H9 (cell line): ENCODE measurements at regions not wholly inside any gene's neighbourhood (a gene's known extent, or its start where the extent isn't known, plus 50 kb on each side); places are given as distances from the start of the nearest gene placed in this dataset.

Experiments used
- DNase-seq: peaks from one replicate; pipeline ENCODE4 v3.0.0-alpha.2; 2017
- H2AFZ ChIP-seq: one replicate; pipeline ENCODE4 v1.6.1; 2013; ENCODE audit warnings: mild to moderate bottlenecking, low read length, control low read depth, moderate library complexity
- H2AK5ac ChIP-seq: 2 replicates; pipeline ENCODE4 v1.6.1; 2013; ENCODE audit warnings: low read length, control low read depth, mixed read lengths; ENCODE audit not compliant: insufficient read length
- H2BK120ac ChIP-seq: one replicate; pipeline ENCODE4 v1.6.1; 2013; ENCODE audit warnings: low read depth, mild to moderate bottlenecking, low read length, control low read depth, inconsistent platforms; ENCODE audit not compliant: poor library complexity, severe bottlenecking
- H2BK12ac ChIP-seq: 2 replicates; pipeline ENCODE4 v1.6.1; 2013; ENCODE audit warnings: low read length, control low read depth, mixed read lengths, low read depth; ENCODE audit not compliant: insufficient read length
- H2BK15ac ChIP-seq: 2 replicates; pipeline ENCODE4 v1.6.1; 2013; ENCODE audit warnings: low read depth, low read length, control low read depth
- H2BK20ac ChIP-seq: one replicate; pipeline ENCODE4 v1.6.1; 2013; ENCODE audit warnings: low read depth, mild to moderate bottlenecking, low read length, control low read depth, inconsistent platforms; ENCODE audit not compliant: poor library complexity, severe bottlenecking
- H2BK5ac ChIP-seq: 2 replicates; pipeline ENCODE4 v1.6.1; 2013; ENCODE audit warnings: low read length, control low read depth, mixed read lengths; ENCODE audit not compliant: insufficient read length
- H3K14ac ChIP-seq: 2 replicates; pipeline ENCODE4 v1.6.1; 2013; ENCODE audit warnings: low read length, control low read depth; ENCODE audit not compliant: insufficient read depth
- H3K18ac ChIP-seq: 2 replicates; pipeline ENCODE4 v1.6.1; 2013; ENCODE audit warnings: low read depth, mild to moderate bottlenecking, mixed read lengths, low read length, control low read depth; ENCODE audit not compliant: insufficient read length
- H3K23ac ChIP-seq: 2 replicates; pipeline ENCODE4 v1.6.1; 2013; ENCODE audit warnings: low read length, control low read depth, mixed read lengths, low read depth; ENCODE audit not compliant: insufficient read length
- H3K23me2 ChIP-seq: 2 replicates; pipeline ENCODE4 v1.6.1; 2013; ENCODE audit warnings: low read depth, mild to moderate bottlenecking, mixed read lengths, low read length, control low read depth; ENCODE audit not compliant: insufficient read length, poor library complexity, severe bottlenecking
- H3K27ac ChIP-seq: 2 replicates; pipeline ENCODE4 v1.5.1; 2013; ENCODE audit warnings: low read length, control low read depth, mixed read lengths, low read depth; ENCODE audit not compliant: insufficient read length
- H3K27me3 ChIP-seq: 2 replicates; pipeline ENCODE4 v1.6.1; 2013; ENCODE audit warnings: low read length, control low read depth, inconsistent platforms; ENCODE audit not compliant: insufficient read depth
- H3K4ac ChIP-seq: 2 replicates; pipeline ENCODE4 v1.6.1; 2013; ENCODE audit warnings: low read depth, mild to moderate bottlenecking, control low read depth, inconsistent platforms, low read length, moderate library complexity
- H3K4me1 ChIP-seq: 2 replicates; pipeline ENCODE4 v1.6.1; 2013; ENCODE audit warnings: low read length, control low read depth, inconsistent platforms; ENCODE audit not compliant: insufficient read depth
- H3K4me2 ChIP-seq: 2 replicates; pipeline ENCODE4 v1.6.1; 2013; ENCODE audit warnings: low read length, control low read depth, mixed read lengths; ENCODE audit not compliant: insufficient read length, insufficient read depth
- H3K56ac ChIP-seq: 2 replicates; pipeline ENCODE4 v1.6.1; 2013; ENCODE audit warnings: low read depth, mild to moderate bottlenecking, mixed read lengths, low read length, control low read depth; ENCODE audit not compliant: insufficient read length
- H3K79me1 ChIP-seq: 2 replicates; pipeline ENCODE4 v1.6.1; 2013; ENCODE audit warnings: low read depth, mild to moderate bottlenecking, moderate library complexity, low read length, control low read depth, inconsistent platforms; ENCODE audit not compliant: insufficient read depth, poor library complexity, severe bottlenecking
- H3K79me2 ChIP-seq: 2 replicates; pipeline ENCODE4 v1.6.1; 2013; ENCODE audit warnings: low read length, control low read depth, inconsistent platforms; ENCODE audit not compliant: insufficient read depth
- H3K9ac ChIP-seq: 2 replicates; pipeline ENCODE4 v1.6.1; 2013; ENCODE audit warnings: low read length, control low read depth, mixed read lengths; ENCODE audit not compliant: insufficient read length; ENCODE audit errors: extremely low read depth
- H3K9me3 ChIP-seq: one replicate; pipeline ENCODE4 v1.6.1; 2013; ENCODE audit warnings: low read depth, low read length, inconsistent platforms; ENCODE audit not compliant: control insufficient read depth
- H3T11ph ChIP-seq: one replicate; pipeline ENCODE4 v1.6.1; 2013; ENCODE audit warnings: mild to moderate bottlenecking, low read length, control low read depth, inconsistent platforms
- H4K20me1 ChIP-seq: one replicate; pipeline ENCODE4 v1.6.1; 2013; ENCODE audit not compliant: control insufficient read depth, insufficient read length, insufficient read depth
- H4K5ac ChIP-seq: 2 replicates; pipeline ENCODE4 v1.6.1; 2013; ENCODE audit warnings: low read depth, mild to moderate bottlenecking, mixed read lengths, low read length, control low read depth; ENCODE audit not compliant: insufficient read length
- H4K8ac ChIP-seq: replicated peaks from 2 replicates; pipeline ENCODE4 v1.6.1; 2013; ENCODE audit warnings: low read length, control low read depth, mixed read lengths, low read depth; ENCODE audit not compliant: insufficient read length
- H4K91ac ChIP-seq: 2 replicates; pipeline ENCODE4 v1.6.1; 2013; ENCODE audit warnings: low read depth, mild to moderate bottlenecking, moderate library complexity, mixed read lengths, low read length, control low read depth; ENCODE audit not compliant: insufficient read length
- H3K27ac Mint-ChIP-seq, 3 experiments: 2 replicates in 2 of 3; 3 replicates in 1 of 3; pipeline ENCODE4 v1.8.0; 2020 to 2021; ENCODE audit warnings: mixed read lengths in 3 of 3, mild to moderate bottlenecking in 1 of 3, moderate library complexity in 1 of 3
- H3K27me3 Mint-ChIP-seq: 2 replicates; pipeline ENCODE4 v1.8.0; 2021; ENCODE audit warnings: low read depth, mild to moderate bottlenecking, moderate library complexity, mixed read lengths
- H3K36me3 Mint-ChIP-seq, 3 experiments: 2 replicates in 2 of 3; 3 replicates in 1 of 3; pipeline ENCODE4 v1.8.0; 2020 to 2021; ENCODE audit warnings: low read depth in 3 of 3, mixed read lengths in 3 of 3; ENCODE audit not compliant: insufficient read depth in 1 of 3
- H3K4me1 Mint-ChIP-seq, 2 experiments: 2 replicates each; pipeline ENCODE4 v1.8.0; 2020; ENCODE audit warnings: mixed read lengths in 2 of 2
- H3K4me3 Mint-ChIP-seq, 2 experiments: 2 replicates in 1 of 2; 3 replicates in 1 of 2; pipeline ENCODE4 v1.8.0; 2020 to 2021; ENCODE audit warnings: mild to moderate bottlenecking in 2 of 2, mixed read lengths in 2 of 2, moderate library complexity in 1 of 2
- H3K9me3 Mint-ChIP-seq, 2 experiments: 2 replicates in 1 of 2; 3 replicates in 1 of 2; pipeline ENCODE4 v1.8.0; 2020; ENCODE audit warnings: mild to moderate bottlenecking in 2 of 2, mixed read lengths in 2 of 2, moderate library complexity in 1 of 2
- WGBS: extraction: QIAGEN DNeasy Blood & Tissue Kit; methylation state at CpG from one replicate; pipeline ENCODE4 v1.1.7; 2013; ENCODE audit warnings: missing lambda C conversion rate, low lambda C conversion rate, mixed read lengths; ENCODE audit not compliant: insufficient read length; ENCODE audit errors: extremely low coverage; 5-methylcytosine and 5-hydroxymethylcytosine counted together
- TF ChIP-seq, protein P1 (sequence below): fragments of 200-600 bp; sonication (generic); conservative IDR thresholded peaks from 3 replicates; pipeline ENCODE4 v1.8.0; 2021; ENCODE audit warnings: antibody characterized with exemption, mild to moderate bottlenecking

DNA sequence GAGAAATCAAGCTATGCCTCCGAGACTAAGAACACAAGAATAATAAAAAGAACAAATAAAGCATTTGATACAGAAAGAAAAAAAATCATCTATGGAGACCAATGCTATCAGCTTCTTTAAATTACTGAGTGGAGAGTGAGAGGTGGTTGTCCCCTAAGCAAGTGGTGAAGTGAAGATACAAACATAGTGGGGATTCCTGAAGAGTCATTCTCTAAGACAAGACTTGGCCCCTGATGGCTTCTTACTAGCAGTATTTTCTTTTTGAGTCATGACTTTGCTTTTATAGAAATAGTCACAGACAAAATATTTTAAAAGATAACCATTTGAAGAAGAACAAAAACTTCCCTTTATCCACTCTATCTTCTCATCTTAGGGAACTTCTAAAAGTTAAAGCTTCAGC is 261.4 kb upstream of the PRDM1 start:
- no peak overlapping the region for H4K8ac ChIP-seq
- H3K4ac ChIP-seq, result no peak overlapping the region
- no peak overlapping the region for H3T11ph ChIP-seq
- H3K14ac ChIP-seq, result no peak overlapping the region
- Mint-ChIP-seq H3K4me1 (no peaks in the 10 kb centered on the region), H3K9me3 (peaks cover 11 to 27% of the 10 kb centered on the region in 2 experiments; a peak in 3 of 5 replicates), H3K27me3 (no peaks in the 10 kb centered on the region), H3K4me3 (no peak overlapping the region), H3K36me3 (peaks cover 0 to 3% (median 2%) of the 10 kb centered on the region in 3 experiments; a peak in 1 of 7 replicates), H3K27ac (no peak overlapping the region)
- no CpG with 5 or more reads among the region's 1 CpG for WGBS
- H2BK12ac ChIP-seq, result no peak overlapping the region
- no peak overlapping the region for H3K18ac ChIP-seq
- H3K79me2 ChIP-seq, result no peaks in the 10 kb centered on the region
- no peaks in the 10 kb centered on the region for H3K23me2 ChIP-seq
- H3K23ac ChIP-seq, result no peak overlapping the region
- H2BK120ac ChIP-seq, result no peak overlapping the region
- no peak overlapping the region for H3K56ac ChIP-seq
- no peak overlapping the region for H4K5ac ChIP-seq
- H3K9me3 ChIP-seq, result no peaks in the 10 kb centered on the region
- DNase-seq, result no peak
- H3K79me1 ChIP-seq, result no peaks in the 10 kb centered on the region
- H3K4me1 ChIP-seq, result no peaks in the 10 kb centered on the region
- no peak overlapping the region for H4K91ac ChIP-seq
- no peak overlapping the region for H2AFZ ChIP-seq
- no peak overlapping the region for H2AK5ac ChIP-seq
- TF ChIP-seq, protein P1, sequence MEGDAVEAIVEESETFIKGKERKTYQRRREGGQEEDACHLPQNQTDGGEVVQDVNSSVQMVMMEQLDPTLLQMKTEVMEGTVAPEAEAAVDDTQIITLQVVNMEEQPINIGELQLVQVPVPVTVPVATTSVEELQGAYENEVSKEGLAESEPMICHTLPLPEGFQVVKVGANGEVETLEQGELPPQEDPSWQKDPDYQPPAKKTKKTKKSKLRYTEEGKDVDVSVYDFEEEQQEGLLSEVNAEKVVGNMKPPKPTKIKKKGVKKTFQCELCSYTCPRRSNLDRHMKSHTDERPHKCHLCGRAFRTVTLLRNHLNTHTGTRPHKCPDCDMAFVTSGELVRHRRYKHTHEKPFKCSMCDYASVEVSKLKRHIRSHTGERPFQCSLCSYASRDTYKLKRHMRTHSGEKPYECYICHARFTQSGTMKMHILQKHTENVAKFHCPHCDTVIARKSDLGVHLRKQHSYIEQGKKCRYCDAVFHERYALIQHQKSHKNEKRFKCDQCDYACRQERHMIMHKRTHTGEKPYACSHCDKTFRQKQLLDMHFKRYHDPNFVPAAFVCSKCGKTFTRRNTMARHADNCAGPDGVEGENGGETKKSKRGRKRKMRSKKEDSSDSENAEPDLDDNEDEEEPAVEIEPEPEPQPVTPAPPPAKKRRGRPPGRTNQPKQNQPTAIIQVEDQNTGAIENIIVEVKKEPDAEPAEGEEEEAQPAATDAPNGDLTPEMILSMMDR, result no peak
- H3K27ac ChIP-seq, result no peak overlapping the region
- no peak overlapping the region for H3K9ac ChIP-seq
- H2BK15ac ChIP-seq, result no peak overlapping the region
- no peaks in the 10 kb centered on the region for H4K20me1 ChIP-seq
- H2BK5ac ChIP-seq, result no peak overlapping the region
- no peaks in the 10 kb centered on the region for H3K27me3 ChIP-seq
- H3K4me2 ChIP-seq, result no peak overlapping the region
- no peak overlapping the region for H2BK20ac ChIP-seq
